Osteoblast (primary cell): ENCODE measurements at regions not wholly inside any gene's neighbourhood (a gene's known extent, or its start where the extent isn't known, plus 50 kb on each side); places are given as distances from the start of the nearest gene placed in this dataset.

Source experiments
- DNase-seq: peaks from one replicate; pipeline ENCODE4 v3.0.0; 2011; ENCODE audit warnings: low spot score, mixed read lengths; ENCODE audit not compliant: insufficient read length; ENCODE audit errors: missing footprints
- H2AFZ ChIP-seq: 2 replicates; pipeline ENCODE4 v1.6.0; 2011; ENCODE audit warnings: mild to moderate bottlenecking, low read length
- H3K27ac ChIP-seq: 2 replicates; pipeline ENCODE4 v1.5.1; 2011; ENCODE audit warnings: mild to moderate bottlenecking, low read depth, low read length, moderate library complexity
- H3K27me3 ChIP-seq: 2 replicates; pipeline ENCODE4 v1.6.0; 2012; ENCODE audit warnings: mild to moderate bottlenecking, control low read depth, inconsistent platforms, low read length, moderate library complexity; ENCODE audit not compliant: insufficient read depth
- H3K36me3 ChIP-seq: 2 replicates; pipeline ENCODE4 v1.5.1; 2011; ENCODE audit warnings: mild to moderate bottlenecking, low read length, control low read depth, moderate library complexity; ENCODE audit not compliant: insufficient read depth
- H3K4me1 ChIP-seq: 2 replicates; pipeline ENCODE4 v1.5.1; 2011; ENCODE audit warnings: mild to moderate bottlenecking, low read length, control low read depth, moderate library complexity; ENCODE audit not compliant: insufficient read depth
- H3K4me2 ChIP-seq: 2 replicates; pipeline ENCODE4 v1.6.0; 2011; ENCODE audit warnings: mild to moderate bottlenecking, low read length; ENCODE audit not compliant: insufficient read depth
- H3K4me3 ChIP-seq: fragments of 200-600 bp; sonication (generic); 3 replicates; pipeline ENCODE4 v1.5.1; 2012; ENCODE audit warnings: mild to moderate bottlenecking, low read length, inconsistent platforms; ENCODE audit not compliant: insufficient read depth
- H3K79me2 ChIP-seq: 2 replicates; pipeline ENCODE4 v1.6.0; 2012; ENCODE audit warnings: mild to moderate bottlenecking, low read length, control low read depth, inconsistent platforms; ENCODE audit not compliant: insufficient read depth
- H3K9me3 ChIP-seq: 2 replicates; pipeline ENCODE4 v1.5.1; 2011; ENCODE audit warnings: low read depth, low read length, control low read depth
- H4K20me1 ChIP-seq: 2 replicates; pipeline ENCODE4 v1.6.0; 2012; ENCODE audit warnings: mild to moderate bottlenecking, low read length, control low read depth; ENCODE audit not compliant: insufficient read depth
- TF ChIP-seq, protein P1 (sequence below): IDR thresholded peaks from 2 replicates; pipeline ENCODE4 v1.5.1; 2011; ENCODE audit warnings: mild to moderate bottlenecking, low read depth, low read length, moderate library complexity; ENCODE audit errors: extremely low read depth

DNA sequence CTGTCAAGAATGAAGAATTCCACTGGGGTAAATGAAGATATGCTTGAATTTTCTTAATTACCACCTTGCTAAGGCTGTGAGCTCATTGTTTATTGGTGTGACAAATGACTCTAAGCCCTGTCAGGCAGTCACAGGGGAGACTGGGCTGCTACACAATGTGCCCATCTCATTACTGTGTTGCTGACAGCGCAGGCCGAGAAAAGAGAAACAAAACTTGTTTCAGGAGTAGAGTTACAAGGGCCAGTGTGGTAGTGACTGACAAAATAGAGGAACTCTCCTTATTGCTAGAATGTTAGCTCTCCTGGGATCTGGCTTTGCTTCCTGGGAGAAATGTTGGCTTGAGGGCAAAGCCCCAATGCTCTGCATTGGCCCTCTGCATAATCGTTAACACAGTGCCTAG, 130.4 kb upstream of the CRBN start:
- no peak for DNase-seq
- H2AFZ ChIP-seq = no peak overlapping the region
- no peaks in the 10 kb centered on the region for H3K27me3 ChIP-seq
- no peaks in the 10 kb centered on the region for H4K20me1 ChIP-seq
- H3K36me3 ChIP-seq = no peaks in the 10 kb centered on the region
- TF ChIP-seq, protein P1, sequence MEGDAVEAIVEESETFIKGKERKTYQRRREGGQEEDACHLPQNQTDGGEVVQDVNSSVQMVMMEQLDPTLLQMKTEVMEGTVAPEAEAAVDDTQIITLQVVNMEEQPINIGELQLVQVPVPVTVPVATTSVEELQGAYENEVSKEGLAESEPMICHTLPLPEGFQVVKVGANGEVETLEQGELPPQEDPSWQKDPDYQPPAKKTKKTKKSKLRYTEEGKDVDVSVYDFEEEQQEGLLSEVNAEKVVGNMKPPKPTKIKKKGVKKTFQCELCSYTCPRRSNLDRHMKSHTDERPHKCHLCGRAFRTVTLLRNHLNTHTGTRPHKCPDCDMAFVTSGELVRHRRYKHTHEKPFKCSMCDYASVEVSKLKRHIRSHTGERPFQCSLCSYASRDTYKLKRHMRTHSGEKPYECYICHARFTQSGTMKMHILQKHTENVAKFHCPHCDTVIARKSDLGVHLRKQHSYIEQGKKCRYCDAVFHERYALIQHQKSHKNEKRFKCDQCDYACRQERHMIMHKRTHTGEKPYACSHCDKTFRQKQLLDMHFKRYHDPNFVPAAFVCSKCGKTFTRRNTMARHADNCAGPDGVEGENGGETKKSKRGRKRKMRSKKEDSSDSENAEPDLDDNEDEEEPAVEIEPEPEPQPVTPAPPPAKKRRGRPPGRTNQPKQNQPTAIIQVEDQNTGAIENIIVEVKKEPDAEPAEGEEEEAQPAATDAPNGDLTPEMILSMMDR = no peak
- H3K4me3 ChIP-seq = no peak overlapping the region
- H3K9me3 ChIP-seq = no peaks in the 10 kb centered on the region
- no peak overlapping the region for H3K27ac ChIP-seq
- no peaks in the 10 kb centered on the region for H3K79me2 ChIP-seq
- no peak overlapping the region for H3K4me2 ChIP-seq
- H3K4me1 ChIP-seq = no peaks in the 10 kb centered on the region

DNA sequence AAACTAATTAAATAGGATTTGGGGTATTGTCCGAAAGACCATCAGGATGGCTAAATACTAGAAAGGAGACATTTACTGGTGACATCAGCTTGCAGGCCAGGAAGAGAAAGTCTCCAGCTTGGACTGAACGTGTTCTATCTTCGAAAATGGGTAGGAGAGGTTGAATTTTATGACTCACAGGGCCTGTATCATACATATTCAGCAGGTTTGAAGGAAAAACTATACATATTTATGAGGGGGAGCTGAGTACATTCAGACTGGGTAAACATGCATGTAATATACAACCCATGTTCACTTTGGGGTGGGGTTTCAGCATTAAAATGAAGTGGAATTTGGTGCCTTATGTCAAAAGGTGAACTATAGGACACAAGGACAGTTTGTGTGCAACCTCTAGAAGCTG, 129.3 kb upstream of the CRBN start:
- H3K36me3 ChIP-seq = no peaks in the 10 kb centered on the region
- no peak overlapping the region for H2AFZ ChIP-seq
- TF ChIP-seq, protein P1 = no peak
- H3K4me2 ChIP-seq = no peak overlapping the region
- no peaks in the 10 kb centered on the region for H3K79me2 ChIP-seq
- DNase-seq = no peak
- H3K9me3 ChIP-seq = no peaks in the 10 kb centered on the region
- no peaks in the 10 kb centered on the region for H4K20me1 ChIP-seq
- H3K4me1 ChIP-seq = no peaks in the 10 kb centered on the region
- H3K27me3 ChIP-seq = no peaks in the 10 kb centered on the region
- H3K27ac ChIP-seq = no peak overlapping the region
- H3K4me3 ChIP-seq = no peak overlapping the region

DNA sequence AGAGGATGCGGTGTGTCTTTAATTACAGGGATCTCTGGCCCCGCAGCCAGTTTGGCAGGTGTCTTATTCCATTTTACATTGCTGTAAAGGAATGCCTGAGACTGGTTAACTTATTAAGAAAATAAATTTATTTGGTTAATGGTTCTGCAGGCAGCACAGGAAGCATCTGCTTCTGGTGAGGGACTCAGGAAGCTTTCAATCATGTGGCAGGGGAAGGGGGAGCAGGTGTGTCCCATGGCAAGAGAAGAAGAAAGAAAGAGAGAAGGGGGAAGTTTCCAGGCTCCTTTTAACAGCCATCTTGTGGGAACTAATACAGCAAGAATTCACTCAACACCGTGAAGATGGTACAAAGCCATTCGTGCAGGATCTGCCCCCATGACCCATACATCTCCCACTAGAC, 128.0 kb upstream of the CRBN start:
- Histone ChIP-seq H3K36me3 (no peaks in the 10 kb centered on the region), H2AFZ (no peak overlapping the region), H4K20me1 (no peaks in the 10 kb centered on the region), H3K27ac (no peak overlapping the region), H3K4me3 (no peak overlapping the region), H3K27me3 (no peaks in the 10 kb centered on the region), H3K4me1 (no peaks in the 10 kb centered on the region), H3K9me3 (no peaks in the 10 kb centered on the region), H3K4me2 (no peak overlapping the region), H3K79me2 (no peaks in the 10 kb centered on the region)
- DNase-seq = peak; percentile 3
- TF ChIP-seq, protein P1 = no peak

DNA sequence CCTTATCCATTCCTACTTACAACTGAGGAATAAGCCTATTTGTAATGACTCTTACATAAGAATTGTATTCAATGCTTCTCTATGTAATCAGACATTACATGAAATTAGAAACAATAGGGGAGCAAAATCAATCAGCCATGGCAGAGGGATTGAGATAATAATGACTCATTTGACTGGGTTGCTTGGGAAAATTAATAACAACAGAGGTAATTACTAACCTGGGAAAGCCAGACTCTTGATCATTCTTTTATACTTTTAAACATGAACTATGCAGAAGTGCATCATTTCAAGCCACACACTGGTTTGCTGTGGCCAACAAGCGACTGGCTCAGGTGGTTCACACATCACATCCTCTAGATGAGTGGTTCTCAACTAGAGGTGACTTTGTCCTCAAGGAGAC, 126.3 kb upstream of the CRBN start:
- H3K4me2 ChIP-seq = no peak overlapping the region
- no peaks in the 10 kb centered on the region for H3K36me3 ChIP-seq
- no peak overlapping the region for H3K4me3 ChIP-seq
- no peaks in the 10 kb centered on the region for H4K20me1 ChIP-seq
- H3K27me3 ChIP-seq = no peaks in the 10 kb centered on the region
- H3K27ac ChIP-seq = no peak overlapping the region
- TF ChIP-seq, protein P1 = no peak
- H3K4me1 ChIP-seq = no peaks in the 10 kb centered on the region
- H3K9me3 ChIP-seq = peaks cover under 1% of the 10 kb centered on the region
- peak; percentile 19 for DNase-seq
- H2AFZ ChIP-seq = no peak overlapping the region
- no peaks in the 10 kb centered on the region for H3K79me2 ChIP-seq
